Sigmoid colon (tissue), 4 donors: ENCODE measurements at regions not wholly inside any gene's neighbourhood (a gene's known extent, or its start where the extent isn't known, plus 50 kb on each side); places are given as distances from the start of the nearest gene placed in this dataset.

ENCODE experiments used
- POLR2A ChIP-seq, 2 donors: fragments of 450-650 bp; IDR thresholded peaks; one replicate each; pipeline ENCODE4 v1.6.1; 2016; ENCODE audit warnings: antibody characterized with exemption in 2 of 2, mild to moderate bottlenecking in 2 of 2, moderate library complexity in 2 of 2
- POLR2AphosphoS5 ChIP-seq, 4 donors: sonication (generic); formaldehyde crosslinking; IDR thresholded peaks; one replicate each; pipeline ENCODE4 v1.6.1; 2017; ENCODE audit warnings: antibody characterized with exemption in 4 of 4

GRCh38 chr6:140806431-140806830, 1326.3 kb upstream of the GJE1 start:
- TF ChIP-seq POLR2AphosphoS5 (IDR thresholded peaks at IDR 0.05), result no peak
- TF ChIP-seq POLR2A (IDR thresholded peaks at IDR 0.05), result no peak
